ENCODE measurements at regions not wholly inside any gene's neighbourhood (a gene's known extent, or its start where the extent isn't known, plus 50 kb on each side); places are given as distances from the start of the nearest gene placed in this dataset.

GRCh38 chr13:34878329-34878728 is 63.7 kb upstream of the NBEA start:
- no peak for TF ChIP-seq CTCF (IDR thresholded peaks at IDR 0.05)
- TF ChIP-seq POLR2A (IDR thresholded peaks at IDR 0.05) = no peak
- intact Hi-C loops (cut with DNase I) = no loop called here
- no peak for ATAC-seq
- no peak overlapping the region for H3K27ac ChIP-seq
- no peaks in the 10 kb centered on the region for H3K4me1 ChIP-seq
- H3K9me3 ChIP-seq = no peaks in the 10 kb centered on the region
- no peak overlapping the region for H3K4me3 ChIP-seq
- no peaks in the 10 kb centered on the region for H3K27me3 ChIP-seq
- DNase-seq = no peak
- no peaks in the 10 kb centered on the region for H3K36me3 ChIP-seq

GRCh38 chr13:34879851-34880250 is 62.2 kb upstream of the NBEA start:
- intact Hi-C loops (cut with DNase I) = no loop called here

GRCh38 chr13:34881494-34881893 is 60.6 kb upstream of the NBEA start:
- ATAC-seq = no peak
- intact Hi-C loops (cut with DNase I) = no loop called here
- Histone ChIP-seq H3K9me3 (no peaks in the 10 kb centered on the region), H3K4me1 (peaks cover 0 to 16% (median 3%) of the 10 kb centered on the region in 12 donors), H3K4me3 (no peak overlapping the region), H3K36me3 (no peaks in the 10 kb centered on the region), H3K27ac (no peak overlapping the region), H3K27me3 (no peaks in the 10 kb centered on the region)
- DNase-seq = no peak
- WGBS, 4 donors = 87 to 96% (median 89%) methylated on average over 2 of the region's 2 CpGs
- TF ChIP-seq POLR2A (IDR thresholded peaks at IDR 0.05) (no peak), CTCF (IDR thresholded peaks at IDR 0.05) (no peak)

More at GRCh38 chr13:34879851-34880250, 62.2 kb upstream of the NBEA start:
- Histone ChIP-seq H3K27me3 (no peaks in the 10 kb centered on the region), H3K4me1 (peaks cover 0 to 10% (median 0%) of the 10 kb centered on the region in 12 donors), H3K36me3 (no peaks in the 10 kb centered on the region), H3K4me3 (no peak overlapping the region), H3K27ac (no peak overlapping the region), H3K9me3 (no peaks in the 10 kb centered on the region)
- WGBS, 4 donors = 87 to 100% (median 95%) methylated on average over 1 of the region's 1 CpG
- TF ChIP-seq POLR2A (IDR thresholded peaks at IDR 0.05) (no peak), CTCF (IDR thresholded peaks at IDR 0.05) (no peak)
- no peak for DNase-seq
- no peak for ATAC-seq

- 53 to 62% (median 59%) methylated on average over 6 of the region's 6 CpGs for WGBS, 4 donors
- no peak for ATAC-seq
- no peak for TF ChIP-seq CTCF (IDR thresholded peaks at IDR 0.05)
- TF ChIP-seq POLR2A (IDR thresholded peaks at IDR 0.05) = no peak
- intact Hi-C loops (cut with DNase I) = no loop called here
- no peak for DNase-seq
- H3K4me3 ChIP-seq = no peak overlapping the region
- H3K27ac ChIP-seq = no peak overlapping the region
- no peaks in the 10 kb centered on the region for H3K27me3 ChIP-seq
- H3K4me1 ChIP-seq = peaks cover 0 to 16% (median 3%) of the 10 kb centered on the region in 12 donors
- no peaks in the 10 kb centered on the region for H3K36me3 ChIP-seq
- no peaks in the 10 kb centered on the region for H3K9me3 ChIP-seq
Measured at GRCh38 chr13:34883396-34883795, 58.7 kb upstream of the NBEA start.

All from heart left ventricle (tissue), 16 donors.